Suprapubic skin (tissue), 4 donors: ENCODE measurements at regions not wholly inside any gene's neighbourhood (a gene's known extent, or its start where the extent isn't known, plus 50 kb on each side); places are given as distances from the start of the nearest gene placed in this dataset.

Experiments used
- DNase-seq, 2 donors: peaks; one replicate each; pipeline ENCODE4 v3.0.0-alpha.2; 2019; ENCODE audit warnings: low spot score in 2 of 2
- H3K27ac ChIP-seq: fragments of 200-600 bp; sonication (generic); one replicate; pipeline ENCODE4 v1.5.1; 2019
- H3K27me3 ChIP-seq: fragments of 200-600 bp; sonication (generic); one replicate; pipeline ENCODE4 v1.5.1; 2019
- H3K36me3 ChIP-seq: fragments of 200-600 bp; sonication (generic); one replicate; pipeline ENCODE4 v1.5.1; 2019
- H3K4me1 ChIP-seq: fragments of 200-600 bp; sonication (generic); one replicate; pipeline ENCODE4 v1.5.1; 2019
- H3K4me3 ChIP-seq: fragments of 200-600 bp; sonication (generic); one replicate; pipeline ENCODE4 v1.5.1; 2019; ENCODE audit warnings: mild to moderate bottlenecking
- H3K9me3 ChIP-seq: fragments of 200-600 bp; sonication (generic); one replicate; pipeline ENCODE4 v1.5.1; 2019
- CTCF ChIP-seq, 2 donors: fragments of 200-600 bp in 1 of 2; fragments of 450-650 bp in 1 of 2; sonication (generic) in 1 of 2; IDR thresholded peaks; one replicate each; pipeline ENCODE4 v1.5.1; 2016 to 2019; ENCODE audit warnings: antibody characterized with exemption in 2 of 2, mild to moderate bottlenecking in 1 of 2, moderate library complexity in 1 of 2
- EP300 ChIP-seq: sonication (generic); formaldehyde crosslinking; IDR thresholded peaks from one replicate; pipeline ENCODE4 v1.6.1; 2017; ENCODE audit warnings: antibody characterized with exemption
- POLR2A ChIP-seq, 2 donors: fragments of 450-650 bp; IDR thresholded peaks; one replicate each; pipeline ENCODE4 v1.6.1; 2017; ENCODE audit warnings: antibody characterized with exemption in 2 of 2, mild to moderate bottlenecking in 2 of 2, moderate library complexity in 2 of 2
- POLR2AphosphoS5 ChIP-seq, 3 donors: sonication (generic); formaldehyde crosslinking; IDR thresholded peaks; one replicate each; pipeline ENCODE4 v1.6.1; 2017; ENCODE audit warnings: antibody characterized with exemption in 3 of 3
- WGBS: methylation state at CpG from one replicate; pipeline ENCODE4 v1.1.5; 2018; 5-methylcytosine and 5-hydroxymethylcytosine counted together

- Histone ChIP-seq H3K36me3 (no peaks in the 10 kb centered on the region), H3K27me3 (no peaks in the 10 kb centered on the region), H3K27ac (no peak overlapping the region), H3K9me3 (no peaks in the 10 kb centered on the region), H3K4me1 (no peaks in the 10 kb centered on the region), H3K4me3 (no peak overlapping the region)
- TF ChIP-seq POLR2A (IDR thresholded peaks at IDR 0.05) (no peak), EP300 (no peak), POLR2AphosphoS5 (IDR thresholded peaks at IDR 0.05) (no peak), CTCF (IDR thresholded peaks at IDR 0.05) (no peak)
- no peak for DNase-seq
Measured at GRCh38 chr12:67797753-67798152, 149.2 kb downstream of the DYRK2 start.

DNA sequence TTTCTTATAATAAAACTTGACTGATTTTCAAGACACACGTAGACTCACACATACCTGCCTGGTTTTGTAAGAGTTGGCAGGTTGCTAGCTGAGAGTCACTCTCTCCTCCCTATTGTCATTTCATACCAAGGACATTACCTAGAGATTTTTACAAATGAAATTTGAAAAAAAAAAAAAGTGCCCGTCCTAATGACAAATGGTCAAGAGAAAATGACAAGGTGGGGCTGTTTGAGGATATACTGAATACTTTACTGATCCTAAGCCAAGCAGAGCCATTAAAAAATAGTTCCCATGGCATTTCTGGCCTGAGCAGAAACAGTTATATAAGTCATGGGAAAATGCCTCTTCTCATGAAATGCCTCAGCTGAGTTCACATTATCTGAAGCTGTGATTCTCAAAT is 150.2 kb downstream of the DYRK2 start:
- H3K27ac ChIP-seq = no peak overlapping the region
- no peak overlapping the region for H3K4me3 ChIP-seq
- H3K9me3 ChIP-seq = no peaks in the 10 kb centered on the region
- H3K27me3 ChIP-seq = no peaks in the 10 kb centered on the region
- TF ChIP-seq EP300 (no peak), POLR2AphosphoS5 (IDR thresholded peaks at IDR 0.05) (no peak), POLR2A (IDR thresholded peaks at IDR 0.05) (no peak), CTCF (IDR thresholded peaks at IDR 0.05) (no peak)
- H3K4me1 ChIP-seq = no peaks in the 10 kb centered on the region
- DNase-seq = no peak
- H3K36me3 ChIP-seq = no peaks in the 10 kb centered on the region
- 35% methylated on average over 2 of the region's 2 CpGs for WGBS

DNA sequence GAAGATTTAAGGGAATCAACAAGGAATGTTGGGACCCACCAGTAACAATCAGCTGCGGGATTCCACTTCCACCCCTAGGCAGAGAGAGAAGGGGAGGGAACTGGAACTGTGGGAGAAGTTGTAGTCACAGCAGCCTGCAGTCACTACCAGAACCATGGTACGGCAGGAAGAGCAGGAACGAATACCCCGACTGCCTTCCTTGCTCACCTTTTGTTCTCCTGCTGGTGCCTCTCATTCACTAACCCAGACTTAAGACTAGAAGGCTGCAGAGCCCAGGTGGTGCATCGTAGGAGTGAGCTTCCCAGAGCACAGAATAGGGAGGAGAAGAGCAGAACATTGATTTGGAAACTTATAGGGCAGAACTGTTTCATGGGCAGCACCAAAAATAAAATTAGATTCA is 154.2 kb downstream of the DYRK2 start:
- Histone ChIP-seq H3K27me3 (no peaks in the 10 kb centered on the region), H3K4me3 (no peak overlapping the region), H3K4me1 (no peaks in the 10 kb centered on the region), H3K27ac (no peak overlapping the region), H3K9me3 (no peaks in the 10 kb centered on the region), H3K36me3 (no peaks in the 10 kb centered on the region)
- no peak for DNase-seq
- TF ChIP-seq CTCF (IDR thresholded peaks at IDR 0.05) = no peak
- TF ChIP-seq EP300 = no peak
- TF ChIP-seq POLR2AphosphoS5 (IDR thresholded peaks at IDR 0.05) = no peak
- no peak for TF ChIP-seq POLR2A (IDR thresholded peaks at IDR 0.05)
- WGBS = 79% methylated on average over 5 of the region's 5 CpGs

- no peaks in the 10 kb centered on the region for H3K4me1 ChIP-seq
- TF ChIP-seq POLR2A (IDR thresholded peaks at IDR 0.05) (no peak), CTCF (IDR thresholded peaks at IDR 0.05) (no peak), POLR2AphosphoS5 (IDR thresholded peaks at IDR 0.05) (no peak), EP300 (no peak)
- no peak overlapping the region for H3K4me3 ChIP-seq
- H3K36me3 ChIP-seq = no peaks in the 10 kb centered on the region
- H3K9me3 ChIP-seq = no peaks in the 10 kb centered on the region
- DNase-seq = no peak
- H3K27me3 ChIP-seq = no peaks in the 10 kb centered on the region
- 80% methylated on average over 4 of the region's 4 CpGs for WGBS
- H3K27ac ChIP-seq = no peak overlapping the region
Measured at GRCh38 chr12:67803278-67803993, 154.9 kb downstream of the DYRK2 start.

DNA sequence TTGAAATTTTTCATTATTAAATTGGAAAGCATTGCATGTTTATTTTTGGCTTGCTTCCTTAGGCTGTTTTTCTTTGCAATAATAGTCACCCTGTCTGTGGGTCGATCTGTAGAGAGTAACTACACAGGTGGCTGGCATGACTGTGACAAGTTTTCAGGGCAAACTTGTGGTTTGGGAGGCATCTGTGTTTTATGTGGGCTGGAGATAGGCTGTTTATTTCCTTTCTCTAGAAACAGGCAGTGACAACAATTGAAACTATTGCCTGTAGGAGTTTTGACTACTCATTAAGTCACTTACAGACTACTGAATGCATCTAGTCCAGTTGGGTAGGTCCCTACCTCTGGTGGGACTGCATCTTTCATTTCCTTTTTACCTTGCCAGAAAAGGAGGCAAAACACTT is 155.6 kb downstream of the DYRK2 start:
- DNase-seq = no peak
- WGBS = 19% methylated on average over 1 of the region's 1 CpG
- no peaks in the 10 kb centered on the region for H3K4me1 ChIP-seq
- no peak overlapping the region for H3K27ac ChIP-seq
- no peak overlapping the region for H3K4me3 ChIP-seq
- no peaks in the 10 kb centered on the region for H3K36me3 ChIP-seq
- no peaks in the 10 kb centered on the region for H3K9me3 ChIP-seq
- no peaks in the 10 kb centered on the region for H3K27me3 ChIP-seq
- TF ChIP-seq POLR2AphosphoS5 (IDR thresholded peaks at IDR 0.05) (no peak), CTCF (IDR thresholded peaks at IDR 0.05) (no peak), POLR2A (IDR thresholded peaks at IDR 0.05) (no peak), EP300 (no peak)
